CD4-positive, alpha-beta T cell (primary cell): ENCODE measurements at regions not wholly inside any gene's neighbourhood (a gene's known extent, or its start where the extent isn't known, plus 50 kb on each side); places are given as distances from the start of the nearest gene placed in this dataset. TPM values are rescaled to one million over a fixed set of nuclear protein-coding genes. Genes with fewer than 3 reads are reported as not detected.

Source experiments
- ATAC-seq: fragments of 200-7000 bp; cut with Tn5 transposase; one replicate; pipeline ENCODE4 v1.10.0; 2022; ENCODE audit warnings: mild to moderate bottlenecking; ENCODE audit not compliant: poor library complexity
- CTCF ChIA-PET: fragments of 350-600 bp; sonication (Branson Sonifier 250); formaldehyde crosslinking; loops from one replicate; lab custom pipeline; 2021; ENCODE audit warnings: antibody characterized with exemption, inconsistent platforms; lab: Charles Lee
- POLR2A ChIA-PET: fragments of 350-600 bp; sonication (Branson Sonifier 250); formaldehyde crosslinking; loops from one replicate; lab custom pipeline; 2021; ENCODE audit warnings: antibody characterized with exemption, inconsistent platforms; lab: Charles Lee
- DNase-seq, 14 experiments: peaks; one replicate each; pipeline ENCODE4 v3.0.0-alpha.2; 2013 to 2020; ENCODE audit warnings: mixed read lengths in 2 of 14
- H3K27ac ChIP-seq, 2 donors: one replicate each; pipeline versions ENCODE4 v1.5.1 to v1.7.0; 2013; ENCODE audit warnings: low read length in 2 of 2, low read depth in 1 of 2, mild to moderate bottlenecking in 1 of 2
- H3K27me3 ChIP-seq, 2 experiments: 1 replicate in 1 of 2; 2 replicates in 1 of 2; pipeline versions ENCODE4 v1.6.1 to v1.7.0; 2013; ENCODE audit warnings: low read length in 2 of 2, control low read depth in 1 of 2, mild to moderate bottlenecking in 1 of 2, moderate library complexity in 1 of 2; ENCODE audit not compliant: insufficient read depth in 2 of 2, control insufficient read depth in 1 of 2
- H3K36me3 ChIP-seq: one replicate; pipeline ENCODE4 v1.6.1; 2013; ENCODE audit warnings: low read length, control low read depth; ENCODE audit not compliant: insufficient read depth
- H3K4me1 ChIP-seq: one replicate; pipeline ENCODE4 v1.6.1; 2013; ENCODE audit warnings: low read length, control low read depth; ENCODE audit not compliant: insufficient read depth
- H3K4me3 ChIP-seq: one replicate; pipeline ENCODE4 v1.5.1; 2013; ENCODE audit warnings: mild to moderate bottlenecking, low read length, moderate library complexity
- H3K9me3 ChIP-seq, 2 experiments: 1 replicate in 1 of 2; 2 replicates in 1 of 2; pipeline versions ENCODE4 v1.6.1 to v1.7.0; 2013; ENCODE audit warnings: low read length in 2 of 2, mild to moderate bottlenecking in 2 of 2, control low read depth in 1 of 2, moderate library complexity in 1 of 2; ENCODE audit not compliant: control insufficient read depth in 1 of 2, insufficient read depth in 1 of 2
- H3K27ac Mint-ChIP-seq: one replicate; pipeline ENCODE4 v1.8.0; 2020; ENCODE audit warnings: mixed read lengths
- H3K27me3 Mint-ChIP-seq: one replicate; pipeline ENCODE4 v1.8.0; 2021; ENCODE audit warnings: mixed read lengths
- H3K36me3 Mint-ChIP-seq: one replicate; pipeline ENCODE4 v1.8.0; 2021; ENCODE audit warnings: low read depth, mixed read lengths
- H3K4me1 Mint-ChIP-seq: one replicate; pipeline ENCODE4 v1.8.0; 2021; ENCODE audit warnings: low read depth, mixed read lengths
- H3K4me3 Mint-ChIP-seq: one replicate; pipeline ENCODE4 v1.8.0; 2020; ENCODE audit warnings: mild to moderate bottlenecking, mixed read lengths
- H3K9me3 Mint-ChIP-seq: one replicate; pipeline ENCODE4 v1.8.0; 2020; ENCODE audit warnings: mixed read lengths
- CTCF ChIP-seq: fragments of 200-600 bp; IDR thresholded peaks from one replicate; pipeline ENCODE4 v1.8.0; 2022; ENCODE audit warnings: antibody characterized with exemption, mild to moderate bottlenecking
- intact Hi-C, 2 experiments: fragments of 100-400 bp; cut with DNase I in 1 of 2; cut with micrococcal nuclease in 1 of 2; formaldehyde crosslinking; loops; one replicate each; pipeline versions ENCODE4 v1.15.1 to v1.9.0; 2023 to 2025; cut with DNase I, micrococcal nuclease
- microRNA-seq: library from miRNA; unstranded; fragments of <30 nt; microRNA quantifications from one replicate; pipeline ENCODE4 v1.2.0, GENCODE V29; 2021; ENCODE audit warnings: borderline microRNAs expressed, borderline replicate concordance

GRCh38 chr16:77133706-77134105 is 57.3 kb upstream of the MON1B start:
- no peaks in the 10 kb centered on the region for H3K4me1 ChIP-seq
- H3K27me3 ChIP-seq, result no peaks in the 10 kb centered on the region
- DNase-seq (no peak), ATAC-seq (no peak)
- no peak overlapping the region for H3K4me3 ChIP-seq
- intact Hi-C loops, result no loop called here
- no peak overlapping the region for H3K27ac ChIP-seq
- H3K9me3 ChIP-seq, result no peaks in the 10 kb centered on the region
- ChIA-PET CTCF (no interaction called here), POLR2A (no interaction called here)
- no peak overlapping the region for H3K4me3 Mint-ChIP-seq
- H3K4me1 Mint-ChIP-seq, result no peaks in the 10 kb centered on the region
- no peak overlapping the region for H3K27ac Mint-ChIP-seq
- H3K36me3 Mint-ChIP-seq, result no peaks in the 10 kb centered on the region
- H3K27me3 Mint-ChIP-seq, result peaks cover 23% of the 10 kb centered on the region
- H3K9me3 Mint-ChIP-seq, result no peaks in the 10 kb centered on the region
- TF ChIP-seq CTCF, result no peak
- H3K36me3 ChIP-seq, result no peaks in the 10 kb centered on the region

- Mint-ChIP-seq H3K9me3 (no peaks in the 10 kb centered on the region), H3K4me3 (no peak overlapping the region), H3K27ac (no peak overlapping the region), H3K27me3 (peaks cover 26% of the 10 kb centered on the region), H3K4me1 (no peaks in the 10 kb centered on the region), H3K36me3 (no peaks in the 10 kb centered on the region)
- intact Hi-C loops, result no loop called here
- Histone ChIP-seq H3K36me3 (no peaks in the 10 kb centered on the region), H3K27ac (no peak overlapping the region), H3K27me3 (no peaks in the 10 kb centered on the region), H3K4me3 (no peak overlapping the region), H3K9me3 (no peaks in the 10 kb centered on the region), H3K4me1 (no peaks in the 10 kb centered on the region)
- POLR2A ChIA-PET, result no interaction called here
- CTCF ChIA-PET, result no interaction called here
- TF ChIP-seq CTCF, result no peak
- ATAC-seq, result no peak
- DNase-seq, result no peak
These were observed 53.9 kb upstream of the MON1B start for GRCh38 chr16:77137045-77137444.

Small RNA genes lying in the stretch of these regions (microRNA-seq; reads per million reads assigned to microRNA genes)
- gene MIR4719, result not detected
